OCI-LY3 (cell line): ENCODE measurements at regions not wholly inside any gene's neighbourhood (a gene's known extent, or its start where the extent isn't known, plus 50 kb on each side); places are given as distances from the start of the nearest gene placed in this dataset.

Experiments
- H2AFZ ChIP-seq: fragments of 200-600, 300-600 bp; shearing (Covaris generic); 2 replicates; pipeline ENCODE4 v1.6.0; 2014; ENCODE audit warnings: antibody characterized with exemption, low read depth, low read length
- H3K27ac ChIP-seq: fragments of 200-600, 300-600 bp; sonication (generic); 2 replicates; pipeline ENCODE4 v1.5.1; 2014; ENCODE audit warnings: mild to moderate bottlenecking, low read length, moderate library complexity, mixed read lengths
- H3K27me3 ChIP-seq: fragments of 200-600, 300-600 bp; sonication (generic); 2 replicates; pipeline ENCODE4 v1.6.1; 2014; ENCODE audit warnings: low read depth, low read length, mixed read lengths
- H3K36me3 ChIP-seq: fragments of 200-600, 300-600 bp; sonication (generic); replicated peaks from 2 replicates; pipeline ENCODE3; 2014; ENCODE audit warnings: low read depth, low read length, mixed read lengths
- H3K4me1 ChIP-seq: fragments of 300-600, 200-600 bp; sonication (generic); 2 replicates; pipeline ENCODE4 v1.6.1; 2014; ENCODE audit warnings: low read length, mixed read lengths
- H3K4me2 ChIP-seq: fragments of 200-600, 300-600 bp; sonication (generic); 2 replicates; pipeline ENCODE4 v1.6.1; 2014; ENCODE audit warnings: low read length, mixed read lengths
- H3K4me3 ChIP-seq: fragments of 300-600, 200-600 bp; sonication (generic); 2 replicates; pipeline ENCODE4 v1.5.1; 2014; ENCODE audit warnings: antibody characterized with exemption, mild to moderate bottlenecking, low read length, moderate library complexity
- H3K79me2 ChIP-seq: fragments of 300-600, 200-600 bp; shearing (Covaris generic); 2 replicates; pipeline ENCODE4 v1.6.1; 2014; ENCODE audit warnings: mild to moderate bottlenecking, low read length, mixed read lengths
- H3K9ac ChIP-seq: fragments of 300-600, 200-600 bp; shearing (Covaris generic); 2 replicates; pipeline ENCODE4 v1.6.0; 2014; ENCODE audit warnings: mild to moderate bottlenecking, low read length, moderate library complexity
- H3K9me3 ChIP-seq: fragments of 200-600, 300-600 bp; shearing (Covaris generic); 2 replicates; pipeline ENCODE4 v1.6.1; 2014; ENCODE audit warnings: low read length, mixed read lengths; ENCODE audit not compliant: insufficient read depth
- H4K20me1 ChIP-seq: fragments of 200-600, 300-600 bp; sonication (generic); 2 replicates; pipeline ENCODE4 v1.6.1; 2016; ENCODE audit warnings: low read length, mixed read lengths; ENCODE audit not compliant: insufficient read depth
- EZH2phosphoT487 ChIP-seq: fragments of 200-600 bp; shearing (Covaris generic); IDR thresholded peaks from 2 replicates; pipeline ENCODE4 v1.6.1; 2018; ENCODE audit warnings: antibody characterized with exemption, mixed run types, low read depth
- TF ChIP-seq, protein P1 (sequence below): fragments of 200-600, 300-600 bp; sonication (generic); IDR thresholded peaks from 2 replicates; pipeline ENCODE4 v1.5.1; 2014; ENCODE audit warnings: antibody characterized with exemption, low read length, low read depth

DNA sequence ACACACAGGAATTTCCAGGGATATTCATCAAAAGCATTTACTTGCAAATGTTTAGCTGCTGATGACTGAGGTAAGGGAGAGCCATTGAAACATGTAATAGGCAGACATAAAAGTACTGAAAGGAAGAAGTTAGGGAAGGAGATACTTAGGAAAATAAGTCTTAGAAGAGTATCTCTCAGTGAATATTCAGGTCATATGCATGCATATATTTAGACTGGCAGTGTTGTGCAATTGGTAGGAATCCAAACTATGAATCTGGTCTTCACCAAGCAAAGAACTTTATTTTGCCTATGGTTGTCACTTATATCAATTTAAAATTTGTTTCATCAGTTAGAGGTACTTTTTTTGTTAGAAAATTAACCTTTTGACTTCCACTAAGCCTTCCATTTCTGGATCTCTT, 1490.7 kb downstream of the SUCLG1 start:
- Histone ChIP-seq H3K4me1 (no peaks in the 10 kb centered on the region), H2AFZ (no peak overlapping the region), H3K27me3 (no peaks in the 10 kb centered on the region), H4K20me1 (no peaks in the 10 kb centered on the region), H3K4me2 (no peak overlapping the region), H3K9me3 (no peaks in the 10 kb centered on the region), H3K36me3 (no peaks in the 10 kb centered on the region), H3K9ac (no peak overlapping the region), H3K4me3 (no peak overlapping the region), H3K79me2 (no peaks in the 10 kb centered on the region), H3K27ac (no peak overlapping the region)
- no peak for TF ChIP-seq EZH2phosphoT487
- TF ChIP-seq, protein P1, sequence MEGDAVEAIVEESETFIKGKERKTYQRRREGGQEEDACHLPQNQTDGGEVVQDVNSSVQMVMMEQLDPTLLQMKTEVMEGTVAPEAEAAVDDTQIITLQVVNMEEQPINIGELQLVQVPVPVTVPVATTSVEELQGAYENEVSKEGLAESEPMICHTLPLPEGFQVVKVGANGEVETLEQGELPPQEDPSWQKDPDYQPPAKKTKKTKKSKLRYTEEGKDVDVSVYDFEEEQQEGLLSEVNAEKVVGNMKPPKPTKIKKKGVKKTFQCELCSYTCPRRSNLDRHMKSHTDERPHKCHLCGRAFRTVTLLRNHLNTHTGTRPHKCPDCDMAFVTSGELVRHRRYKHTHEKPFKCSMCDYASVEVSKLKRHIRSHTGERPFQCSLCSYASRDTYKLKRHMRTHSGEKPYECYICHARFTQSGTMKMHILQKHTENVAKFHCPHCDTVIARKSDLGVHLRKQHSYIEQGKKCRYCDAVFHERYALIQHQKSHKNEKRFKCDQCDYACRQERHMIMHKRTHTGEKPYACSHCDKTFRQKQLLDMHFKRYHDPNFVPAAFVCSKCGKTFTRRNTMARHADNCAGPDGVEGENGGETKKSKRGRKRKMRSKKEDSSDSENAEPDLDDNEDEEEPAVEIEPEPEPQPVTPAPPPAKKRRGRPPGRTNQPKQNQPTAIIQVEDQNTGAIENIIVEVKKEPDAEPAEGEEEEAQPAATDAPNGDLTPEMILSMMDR: no peak

DNA sequence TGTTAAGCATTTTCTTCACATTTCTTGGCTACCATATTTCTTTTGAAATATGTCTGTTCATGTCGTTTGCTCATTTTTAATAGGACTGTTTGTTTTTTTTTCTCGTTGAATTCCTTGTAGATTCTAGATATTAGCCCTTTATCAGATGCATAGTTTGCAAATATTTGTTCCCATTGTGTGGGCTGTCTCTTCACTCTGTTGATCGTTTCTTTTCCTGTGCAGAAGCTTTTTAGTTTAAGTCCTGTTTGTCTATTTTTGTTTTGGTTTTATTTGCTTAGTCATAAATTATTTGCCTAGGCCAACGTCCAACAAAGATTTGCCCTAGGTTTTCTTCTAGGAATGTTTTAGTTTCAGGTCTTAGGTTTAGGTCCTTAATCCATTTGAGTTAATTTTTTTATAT, 1494.7 kb downstream of the SUCLG1 start:
- H3K4me1 ChIP-seq: no peaks in the 10 kb centered on the region
- H3K27ac ChIP-seq: no peak overlapping the region
- TF ChIP-seq, protein P1: no peak
- no peak for TF ChIP-seq EZH2phosphoT487
- no peaks in the 10 kb centered on the region for H3K9me3 ChIP-seq
- no peaks in the 10 kb centered on the region for H3K79me2 ChIP-seq
- no peaks in the 10 kb centered on the region for H3K36me3 ChIP-seq
- no peak overlapping the region for H3K4me3 ChIP-seq
- H3K9ac ChIP-seq: no peak overlapping the region
- H4K20me1 ChIP-seq: no peaks in the 10 kb centered on the region
- H2AFZ ChIP-seq: no peak overlapping the region
- no peak overlapping the region for H3K4me2 ChIP-seq
- H3K27me3 ChIP-seq: no peaks in the 10 kb centered on the region

DNA sequence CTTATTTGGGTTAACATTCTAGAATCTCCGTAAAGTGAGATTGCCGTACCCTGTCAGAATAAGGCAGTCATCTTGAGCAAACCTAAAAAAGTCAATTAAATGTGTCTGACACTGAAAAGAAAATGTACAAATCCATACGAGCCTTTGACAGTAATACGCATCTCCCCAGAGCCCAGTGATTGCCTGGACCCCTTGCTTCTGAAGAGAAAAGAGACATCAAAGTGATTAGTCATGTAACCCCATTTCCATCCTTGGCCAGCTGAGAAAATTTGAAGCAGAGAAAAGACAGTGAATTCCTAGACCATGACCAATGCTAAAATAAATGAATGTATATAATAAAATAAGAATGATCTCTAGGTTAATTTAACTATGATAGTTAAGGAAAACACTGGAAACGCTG, 1499.4 kb downstream of the SUCLG1 start:
- TF ChIP-seq, protein P1: no peak
- no peak for TF ChIP-seq EZH2phosphoT487
- H3K9ac ChIP-seq: no peak overlapping the region
- H3K4me2 ChIP-seq: no peak overlapping the region
- H3K27ac ChIP-seq: no peak overlapping the region
- H3K79me2 ChIP-seq: no peaks in the 10 kb centered on the region
- no peaks in the 10 kb centered on the region for H3K9me3 ChIP-seq
- H3K36me3 ChIP-seq: no peaks in the 10 kb centered on the region
- no peak overlapping the region for H3K4me3 ChIP-seq
- H4K20me1 ChIP-seq: no peaks in the 10 kb centered on the region
- no peaks in the 10 kb centered on the region for H3K27me3 ChIP-seq
- H3K4me1 ChIP-seq: no peaks in the 10 kb centered on the region
- H2AFZ ChIP-seq: no peak overlapping the region

DNA sequence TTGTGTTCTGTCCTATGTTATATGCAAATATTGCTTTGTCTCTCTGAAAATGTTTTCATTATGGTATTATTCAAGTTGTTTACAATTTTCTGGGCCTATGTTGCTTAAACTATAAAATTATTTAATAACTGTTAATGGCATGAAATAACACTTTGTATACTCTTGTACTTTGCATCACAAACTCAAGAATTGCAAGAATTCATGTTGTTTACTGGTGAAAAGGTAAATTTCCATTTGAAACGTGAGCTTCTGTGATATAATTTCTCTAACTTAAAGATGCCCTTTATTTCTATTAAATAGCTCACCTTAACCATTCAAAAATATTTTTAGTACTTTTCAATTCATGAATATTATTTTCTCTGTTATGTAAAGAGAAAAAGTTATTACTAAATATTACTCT, 1504.2 kb downstream of the SUCLG1 start:
- TF ChIP-seq, protein P1: no peak
- no peak for TF ChIP-seq EZH2phosphoT487
- H3K27me3 ChIP-seq: no peaks in the 10 kb centered on the region

More for the DNA sequence above, 1504.2 kb downstream of the SUCLG1 start:
- H3K9me3 ChIP-seq: no peaks in the 10 kb centered on the region
- no peaks in the 10 kb centered on the region for H3K79me2 ChIP-seq
- H3K4me2 ChIP-seq: no peak overlapping the region
- no peak overlapping the region for H2AFZ ChIP-seq
- H3K9ac ChIP-seq: no peak overlapping the region
- H3K36me3 ChIP-seq: no peaks in the 10 kb centered on the region
- no peak overlapping the region for H3K4me3 ChIP-seq
- no peak overlapping the region for H3K27ac ChIP-seq
- no peaks in the 10 kb centered on the region for H3K4me1 ChIP-seq
- no peaks in the 10 kb centered on the region for H4K20me1 ChIP-seq
